HG03039 (cell line): ENCODE measurements at regions not wholly inside any gene's neighbourhood (a gene's known extent, or its start where the extent isn't known, plus 50 kb on each side); places are given as distances from the start of the nearest gene placed in this dataset.

ENCODE experiments used
- ATAC-seq: cut with Tn5 transposase; IDR thresholded peaks from one replicate; pipeline ENCODE4 v1.9.1; 2021; ENCODE audit warnings: mild to moderate bottlenecking, moderate library complexity; ENCODE audit not compliant: unreplicated experiment

DNA sequence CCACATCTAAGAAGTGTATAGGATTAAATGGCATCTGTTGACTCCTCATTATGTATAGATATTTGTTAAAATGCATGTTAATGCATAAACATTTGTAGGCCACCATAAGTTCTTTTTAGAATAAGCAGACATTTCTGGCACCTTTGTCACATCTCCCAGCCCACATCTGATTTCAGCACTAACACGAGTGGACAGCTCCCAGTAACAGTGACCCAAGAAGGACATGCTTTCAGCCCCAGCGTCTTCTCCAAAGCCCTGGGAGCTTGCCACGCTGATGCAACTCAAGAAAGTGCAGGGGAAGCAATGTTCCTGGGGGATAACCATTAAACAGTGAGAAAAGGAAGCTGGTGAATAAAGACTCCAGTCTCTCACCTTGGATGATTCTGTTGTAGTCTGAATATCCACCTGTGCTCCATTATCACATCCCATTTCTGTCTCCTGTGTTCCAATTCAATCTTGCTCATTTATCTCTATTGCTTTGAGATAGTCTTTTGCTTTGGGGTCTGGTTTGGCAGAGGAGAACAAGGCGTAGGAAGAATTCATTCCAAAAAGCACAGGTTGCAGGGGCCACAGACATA is 182.6 kb upstream of the THSD7B start:
- no peak for ATAC-seq

DNA sequence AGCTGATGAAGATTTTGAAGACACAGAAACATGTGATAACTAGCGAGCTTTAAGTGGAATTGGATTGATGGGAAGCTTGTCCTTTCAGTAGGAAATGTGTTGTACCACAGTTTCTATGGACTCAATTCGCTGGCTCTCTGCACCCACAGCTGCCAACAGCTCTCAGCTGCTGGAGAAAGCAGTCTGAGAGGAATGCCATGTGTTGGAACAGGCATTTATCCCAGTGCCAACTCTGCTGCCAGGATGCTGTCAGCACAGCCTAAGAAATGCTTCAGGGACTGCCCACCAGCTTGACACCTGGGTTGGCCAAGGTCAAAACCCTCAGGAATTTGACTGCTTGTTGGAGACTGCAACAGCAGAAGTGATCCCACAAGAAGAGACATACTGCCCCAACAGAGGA is 193.0 kb upstream of the THSD7B start:
- ATAC-seq, result no peak

DNA sequence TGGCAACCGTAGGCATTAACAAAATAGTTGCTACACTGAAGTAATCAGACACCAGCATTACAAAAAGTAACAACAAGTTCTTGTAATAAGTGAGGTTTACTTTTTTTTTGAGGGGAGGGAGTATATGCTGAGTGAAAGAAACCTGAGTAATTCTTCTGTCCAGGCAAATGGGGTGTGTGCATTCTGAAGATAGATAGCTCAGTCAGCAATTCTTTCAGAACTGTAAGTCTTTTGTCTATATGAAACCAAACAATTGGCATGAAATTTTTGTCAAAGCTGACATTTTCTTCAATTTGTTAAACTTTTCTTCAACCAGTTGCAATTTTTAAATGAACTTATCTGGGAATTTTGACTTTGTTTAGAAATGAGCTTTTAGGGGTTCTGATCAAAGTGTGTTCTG is 208.1 kb upstream of the THSD7B start:
- ATAC-seq, result no peak

DNA sequence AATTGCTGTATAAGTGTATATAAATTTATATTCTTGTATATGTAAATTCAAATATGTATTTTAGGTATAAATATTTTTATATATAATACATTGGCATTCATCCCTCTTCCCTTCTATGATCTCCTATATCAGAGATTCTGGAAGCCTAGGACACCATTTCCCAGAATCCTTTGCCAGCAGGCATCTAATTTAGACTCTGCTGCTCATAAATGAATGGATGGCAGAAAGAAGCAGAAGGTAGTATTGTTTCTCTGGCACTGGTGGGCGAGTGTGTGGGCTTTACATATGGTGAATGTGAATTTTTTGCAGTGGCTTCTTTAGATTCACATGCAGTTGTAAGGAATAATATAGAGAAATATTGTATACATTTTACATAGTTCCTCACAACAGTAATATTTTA is 215.2 kb upstream of the THSD7B start:
- no peak for ATAC-seq

DNA sequence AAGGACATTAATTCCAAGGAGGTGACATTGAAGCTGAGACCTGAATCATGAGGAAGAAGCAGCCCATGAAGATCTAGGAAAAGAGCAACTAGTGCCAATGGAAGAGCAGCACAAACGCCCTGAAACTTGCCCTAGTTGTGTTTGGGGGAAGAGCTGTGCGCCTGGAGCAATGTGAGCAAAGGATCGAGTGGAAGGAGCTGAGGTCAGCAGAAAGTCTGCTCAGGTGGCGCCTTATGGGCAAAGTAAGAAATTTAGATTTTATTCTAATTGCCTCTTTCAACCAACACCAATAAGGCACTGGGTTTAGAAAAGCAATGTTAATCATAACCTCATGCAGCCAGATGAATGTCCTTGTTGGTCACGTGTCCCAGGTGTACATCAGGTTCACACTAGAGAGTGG is 226.0 kb upstream of the THSD7B start:
- ATAC-seq, result no peak

DNA sequence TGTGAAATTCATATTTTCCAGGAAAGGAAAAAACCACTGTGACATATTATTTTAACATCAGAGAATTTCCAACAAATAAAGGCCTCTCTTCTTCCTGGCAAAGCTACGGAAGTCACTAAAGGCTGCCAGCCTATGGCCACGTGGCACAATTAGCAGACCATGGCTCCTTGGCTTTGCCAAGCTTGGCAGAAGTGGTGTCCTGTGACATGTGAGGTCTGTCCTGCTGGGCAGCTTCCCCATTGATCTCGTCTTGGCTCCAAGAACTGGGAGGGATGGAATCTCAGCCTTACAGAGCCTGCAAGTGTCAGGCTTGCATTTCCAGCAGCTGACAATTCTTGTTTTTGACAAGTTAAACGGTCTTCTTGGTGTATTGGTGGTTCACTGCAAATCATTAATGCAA is 226.9 kb upstream of the THSD7B start:
- no peak for ATAC-seq

DNA sequence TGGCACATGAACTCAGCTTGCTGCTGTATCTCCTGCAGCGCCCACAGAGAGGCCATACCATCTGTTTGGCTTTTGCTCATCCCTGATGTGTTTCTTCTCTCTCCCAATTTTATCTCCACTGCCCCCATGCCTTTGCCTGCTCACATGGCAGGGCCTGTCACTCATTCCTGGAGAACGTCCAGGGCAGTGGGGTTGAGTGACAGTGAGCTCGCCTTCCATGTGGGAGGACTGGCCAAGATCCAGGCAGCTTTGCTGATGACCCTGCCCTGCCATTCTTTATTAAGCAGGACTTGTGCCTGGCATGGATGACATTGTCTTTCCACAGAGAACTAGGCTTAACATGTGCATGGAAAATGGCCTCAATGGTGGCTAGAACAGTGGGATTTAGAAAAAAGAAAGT is 230.5 kb upstream of the THSD7B start:
- no peak for ATAC-seq

DNA sequence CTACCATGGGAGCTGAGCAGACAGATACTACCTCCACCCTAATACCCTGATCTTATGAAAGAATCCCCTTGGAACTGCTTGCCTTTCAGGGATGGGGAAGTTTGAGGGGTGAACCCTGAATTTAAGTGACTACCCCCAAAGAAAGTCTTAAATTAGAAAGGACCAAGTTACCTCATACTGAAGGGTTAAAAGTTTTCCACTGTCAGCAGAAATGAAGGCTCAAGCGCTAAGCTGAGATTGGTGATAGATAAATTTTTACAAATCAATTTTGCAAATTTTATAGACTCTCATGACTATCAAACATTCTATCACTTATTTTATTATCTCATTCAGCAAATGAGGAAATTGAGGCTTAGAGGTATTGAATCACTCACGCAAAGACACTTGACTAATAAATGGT is 233.2 kb upstream of the THSD7B start:
- ATAC-seq, result no peak

DNA sequence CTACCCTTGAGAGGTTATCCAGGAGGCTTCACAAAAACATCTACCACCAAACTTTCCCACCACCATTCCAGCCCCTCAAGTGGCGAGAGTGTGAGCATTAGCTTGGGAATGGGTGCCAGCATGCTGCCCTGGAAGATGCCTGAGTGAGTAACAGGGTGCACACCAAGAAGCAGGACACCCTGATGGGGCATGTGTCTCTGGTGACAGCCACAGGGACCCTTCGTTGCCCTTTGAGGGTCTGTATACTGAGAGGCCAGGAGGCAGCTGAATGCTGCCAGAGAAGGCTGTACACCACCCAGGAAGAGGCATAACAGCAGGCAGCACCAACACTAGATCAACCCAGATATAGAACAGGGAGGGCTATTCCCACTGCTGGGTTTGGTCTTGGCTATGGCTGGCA is 233.6 kb upstream of the THSD7B start:
- no peak for ATAC-seq

DNA sequence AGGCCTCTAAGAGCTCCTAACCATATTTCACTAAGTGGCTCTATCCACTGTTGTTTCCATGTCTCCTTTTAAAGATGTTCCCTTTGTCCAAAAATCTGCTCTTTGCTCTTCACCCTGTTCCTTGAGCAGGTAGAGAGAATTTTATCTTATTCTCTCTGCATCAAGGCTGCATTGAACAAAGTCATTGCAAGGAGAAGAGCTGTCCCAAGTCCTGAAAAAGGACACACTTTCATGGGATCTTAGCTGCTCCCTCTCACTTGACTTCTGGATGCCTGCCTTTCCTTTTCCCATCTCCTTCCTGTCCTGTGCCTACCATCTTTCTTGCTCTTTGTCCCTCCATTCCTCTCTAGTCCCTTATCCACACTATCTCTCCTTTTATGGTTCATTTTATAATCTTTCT is 235.2 kb upstream of the THSD7B start:
- no peak for ATAC-seq

DNA sequence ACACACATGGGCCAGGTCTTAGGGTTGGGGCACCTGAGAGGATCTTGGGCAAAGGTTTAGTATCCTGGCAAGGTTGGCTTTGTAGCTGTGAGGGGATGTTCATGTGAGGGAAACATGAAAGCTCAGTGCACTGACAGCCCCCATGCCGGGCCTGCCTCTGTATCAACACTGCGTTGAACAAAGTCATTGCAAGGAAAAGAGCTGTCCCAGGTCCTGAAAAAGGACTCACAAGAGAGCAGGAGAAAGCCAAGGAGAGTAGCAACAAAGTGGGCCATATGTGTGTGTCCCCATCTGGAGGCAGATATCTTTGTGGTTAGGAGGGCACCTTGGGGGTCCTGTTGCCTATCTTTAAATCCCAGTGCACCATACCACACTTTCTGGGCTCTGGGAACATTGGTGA is 237.8 kb upstream of the THSD7B start:
- ATAC-seq, result no peak

DNA sequence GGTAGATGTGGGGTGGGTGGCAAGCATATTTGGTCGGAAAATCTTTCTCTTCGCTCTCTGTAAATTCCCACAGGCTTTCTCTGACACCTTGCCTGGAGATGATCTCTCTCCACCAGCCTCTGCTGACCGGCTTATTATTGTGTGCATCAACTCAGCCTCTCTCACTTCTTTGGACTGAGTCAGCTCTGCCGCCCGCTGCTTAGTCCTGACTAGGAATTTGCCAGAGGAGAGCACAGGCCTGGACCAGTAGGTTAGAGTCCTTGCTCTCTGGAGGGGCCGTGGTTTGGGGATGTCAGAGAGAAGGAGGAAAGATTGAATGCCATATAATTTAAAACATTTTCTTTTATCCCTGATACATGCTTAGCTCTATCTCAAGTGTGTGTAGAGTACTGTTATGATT is 242.6 kb upstream of the THSD7B start:
- ATAC-seq, result no peak

DNA sequence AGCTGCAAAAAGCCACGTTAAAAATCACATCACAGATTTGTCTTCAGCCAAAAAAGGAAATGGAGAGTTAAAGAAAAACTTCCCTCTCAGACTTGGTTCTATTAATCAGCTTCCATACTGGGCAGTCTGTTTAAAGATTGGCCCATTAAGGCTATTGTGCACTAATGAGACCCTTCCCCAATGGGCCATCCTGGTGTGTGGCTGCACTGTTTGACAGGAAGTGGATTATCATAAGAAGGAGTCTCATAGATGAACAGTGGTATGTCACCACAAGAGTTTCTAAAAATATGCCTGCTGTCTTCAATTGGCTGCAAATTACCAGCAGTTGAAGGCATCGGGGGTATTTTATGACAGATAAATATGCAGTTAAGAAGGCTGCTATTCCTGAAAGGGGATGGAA is 247.6 kb upstream of the THSD7B start:
- no peak for ATAC-seq

DNA sequence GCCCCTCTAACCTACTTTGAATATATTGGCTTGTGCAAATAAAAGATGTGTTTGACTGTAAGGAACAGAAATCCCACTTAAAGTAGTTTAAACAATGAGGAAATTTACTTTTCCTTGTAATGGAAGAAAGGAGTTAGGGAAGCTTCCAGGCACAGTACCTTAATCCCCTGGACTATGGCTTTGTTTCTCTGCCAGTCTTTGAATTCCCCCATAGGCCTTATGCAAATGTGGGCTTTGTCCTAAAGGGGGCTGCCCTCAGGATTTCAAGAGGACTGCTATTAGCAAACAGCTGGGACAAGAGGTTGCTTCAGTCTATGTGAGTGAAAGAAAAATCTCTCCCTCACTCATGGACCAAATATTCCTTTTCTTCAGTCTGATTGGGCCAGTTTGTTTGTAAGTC is 255.1 kb upstream of the THSD7B start:
- ATAC-seq, result no peak

DNA sequence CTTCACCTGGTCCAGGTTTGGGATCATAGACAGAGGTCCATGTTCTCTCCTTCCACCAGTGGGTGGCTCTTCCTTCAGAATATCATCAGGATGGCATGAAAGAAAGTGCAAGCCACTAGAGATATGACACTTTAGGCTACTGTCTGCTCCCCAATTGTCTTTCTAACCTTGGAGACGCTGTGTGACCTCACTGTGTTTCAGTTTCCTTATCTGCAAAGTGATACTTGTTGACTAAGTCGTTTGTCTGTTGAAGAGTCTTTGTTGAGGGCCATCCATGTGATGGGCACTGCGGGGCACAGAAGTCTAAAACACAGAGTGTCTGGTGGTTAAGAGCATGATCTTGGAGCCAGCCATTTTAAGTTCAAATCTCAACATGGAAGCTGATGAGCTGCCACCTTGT is 259.9 kb upstream of the THSD7B start:
- no peak for ATAC-seq

DNA sequence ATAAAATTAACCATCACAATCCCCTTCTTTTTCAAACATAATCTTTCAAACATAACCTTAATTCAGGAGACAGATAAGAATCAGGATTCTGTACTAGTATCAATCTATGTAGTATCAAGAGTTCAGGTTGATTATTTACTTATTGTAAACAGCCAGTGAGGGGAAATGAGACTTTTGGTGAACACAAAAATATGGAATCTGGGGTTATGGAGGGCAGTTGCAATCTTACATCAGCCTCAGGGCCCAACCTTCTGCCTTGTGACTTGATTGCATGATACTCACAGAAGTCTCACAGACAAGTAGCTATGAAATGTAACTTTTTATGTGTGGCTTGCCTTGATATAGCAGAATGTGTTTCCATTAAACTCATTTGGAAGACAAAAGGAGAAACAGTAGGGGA is 262.7 kb upstream of the THSD7B start:
- no peak for ATAC-seq

DNA sequence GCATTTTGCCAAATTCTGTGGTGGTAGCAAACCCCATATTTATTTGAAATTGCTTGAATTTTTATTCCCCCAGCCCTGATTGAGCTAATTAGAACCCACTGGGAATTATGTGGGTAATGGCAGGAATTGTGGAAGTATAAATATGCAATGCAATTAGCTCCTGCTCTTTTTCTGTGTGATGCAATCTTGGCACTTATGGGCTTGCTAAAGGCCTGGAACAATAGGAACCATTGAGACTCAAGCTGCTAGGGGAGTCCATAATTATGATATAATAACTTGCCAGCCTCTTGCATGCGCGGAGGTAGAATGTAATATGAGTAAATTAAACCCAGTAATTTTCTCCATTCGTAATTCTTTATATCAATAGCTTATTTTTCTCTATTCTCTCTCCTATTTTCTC is 267.6 kb upstream of the THSD7B start:
- ATAC-seq, result no peak

DNA sequence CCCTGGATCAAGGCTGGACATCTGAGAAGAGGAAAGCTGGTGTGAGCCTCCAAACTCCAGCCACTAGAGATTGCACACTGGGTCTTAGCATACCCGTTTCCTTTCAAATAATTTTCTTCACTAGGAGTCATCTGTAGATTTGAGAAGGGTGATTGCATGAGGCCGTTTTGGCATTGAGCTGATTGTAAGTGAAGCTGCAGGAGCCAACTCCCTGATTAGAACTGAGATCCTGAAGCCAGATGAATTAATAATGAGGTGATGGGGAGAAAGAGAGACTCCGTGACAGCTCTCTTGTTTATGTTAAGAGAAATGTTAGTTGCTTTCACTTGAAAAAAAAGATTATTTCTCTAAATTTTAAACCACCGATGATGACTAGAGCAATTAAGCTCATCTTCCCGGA is 268.4 kb upstream of the THSD7B start:
- no peak for ATAC-seq

DNA sequence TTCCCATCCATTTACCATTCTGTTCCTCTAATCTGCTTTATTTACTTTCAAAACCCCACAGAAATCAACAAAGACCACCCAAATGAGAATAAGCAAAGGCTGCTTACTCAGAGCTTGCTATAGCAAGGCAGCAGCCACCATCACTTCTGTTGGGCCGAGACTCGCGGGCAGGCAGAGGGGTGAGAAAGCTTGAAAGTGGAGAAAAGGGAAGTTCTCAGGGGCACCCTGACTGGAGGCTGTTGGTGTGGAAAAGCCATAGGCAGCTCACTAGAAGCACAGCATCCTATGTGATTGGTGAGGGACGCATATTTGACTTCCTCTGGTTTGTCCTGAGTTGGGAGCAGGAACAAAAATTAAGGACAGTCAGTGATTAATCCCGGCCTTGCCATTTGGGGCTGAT is 269.7 kb upstream of the THSD7B start:
- ATAC-seq, result peak; percentile 62

DNA sequence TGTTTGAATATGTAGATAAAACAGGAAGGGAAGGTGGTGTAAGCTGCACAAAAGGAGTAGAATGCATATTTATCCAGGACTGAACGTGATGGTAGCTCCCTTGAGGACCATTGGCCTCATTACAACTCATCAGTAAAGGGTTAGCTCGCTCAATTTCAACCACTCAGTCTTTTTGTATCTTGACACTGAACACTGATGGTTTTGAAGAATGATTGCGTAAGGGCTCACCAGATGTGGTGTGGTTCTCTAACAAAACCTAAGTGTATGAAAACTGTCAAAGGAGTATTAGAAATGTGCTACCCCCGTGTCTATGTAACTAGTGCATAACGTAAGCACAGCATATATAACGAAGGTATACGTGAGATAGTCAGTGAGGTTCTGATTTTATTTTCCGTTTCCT is 272.4 kb upstream of the THSD7B start:
- no peak for ATAC-seq

DNA sequence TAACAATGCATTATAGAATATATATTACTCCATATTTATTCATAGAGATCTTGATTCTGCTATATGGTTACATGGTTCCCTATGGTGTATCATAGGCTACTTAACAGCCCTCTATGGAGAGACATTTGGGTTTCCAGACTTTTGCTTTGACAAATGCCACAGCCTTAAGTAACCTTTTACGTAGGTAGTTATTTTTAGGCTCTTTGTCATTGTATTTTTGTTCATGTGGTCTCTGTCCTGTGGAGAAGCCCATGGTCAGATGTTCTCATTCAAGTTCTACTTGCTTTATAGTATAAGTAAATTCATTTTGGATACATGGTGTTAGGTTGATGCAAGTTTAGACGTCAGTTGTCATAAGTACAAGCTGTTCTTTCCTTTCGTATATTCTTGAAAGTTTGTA is 275.2 kb upstream of the THSD7B start:
- ATAC-seq, result no peak

DNA sequence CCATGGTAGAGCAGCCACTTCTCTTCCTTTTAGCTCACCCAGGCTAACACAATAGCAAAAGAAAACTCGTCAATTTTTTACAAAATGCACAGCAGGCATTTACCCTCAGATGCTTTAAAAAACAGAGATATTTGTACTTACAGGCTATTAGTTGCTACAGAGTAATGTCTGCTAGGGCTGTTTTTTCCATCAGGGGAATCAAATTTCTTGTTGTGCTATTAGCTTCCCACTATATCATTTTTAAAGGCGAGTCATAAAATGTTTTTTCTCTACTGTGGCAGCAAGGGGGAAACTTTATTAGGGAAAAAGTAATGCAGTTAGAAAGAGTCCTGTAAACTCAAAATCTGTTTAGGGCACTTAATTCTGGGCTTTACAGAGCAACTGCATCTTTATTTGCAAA is 277.9 kb upstream of the THSD7B start:
- ATAC-seq, result no peak

DNA sequence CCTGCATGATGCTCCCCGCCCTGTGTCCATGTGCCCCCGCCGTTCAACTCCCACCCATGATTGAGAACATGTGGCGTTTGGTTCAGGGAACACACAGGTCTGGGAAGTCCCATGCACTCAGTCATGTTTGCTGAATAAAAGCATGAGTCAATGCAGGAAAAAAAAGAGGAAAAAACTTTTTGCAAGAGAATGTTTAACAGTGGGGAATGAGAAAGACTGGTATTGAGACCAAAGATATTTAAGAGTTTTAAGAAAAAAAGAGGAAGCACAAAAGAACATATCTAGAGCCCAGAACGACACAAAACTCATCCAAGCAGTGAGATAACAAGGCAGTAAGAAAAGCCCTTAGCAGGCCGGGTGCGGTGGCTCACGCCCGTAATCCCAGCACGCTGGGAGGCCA is 279.2 kb upstream of the THSD7B start:
- peak; percentile 65 for ATAC-seq

DNA sequence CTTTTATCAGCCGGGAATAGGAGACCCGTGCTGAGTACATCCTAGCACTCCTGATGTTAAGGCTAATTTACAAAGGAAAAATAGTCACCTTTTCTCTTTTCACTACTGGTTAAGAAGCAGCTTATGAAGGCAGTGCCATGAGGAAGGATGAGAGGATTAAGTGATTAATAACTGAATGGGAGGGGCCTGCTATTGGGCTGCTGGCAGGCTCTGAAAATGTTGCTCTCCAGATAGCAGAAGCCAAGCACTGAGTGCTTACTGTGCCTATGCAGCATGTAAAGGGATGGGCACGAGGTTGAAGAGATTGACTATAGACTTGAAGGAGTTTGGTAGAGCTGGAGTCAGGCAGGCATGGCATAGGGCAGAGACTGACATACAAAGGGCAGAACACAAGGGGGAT is 282.4 kb upstream of the THSD7B start:
- ATAC-seq, result no peak
